ENCODE measurements at regions not wholly inside any gene's neighbourhood (a gene's known extent, or its start where the extent isn't known, plus 50 kb on each side); places are given as distances from the start of the nearest gene placed in this dataset.

DNA sequence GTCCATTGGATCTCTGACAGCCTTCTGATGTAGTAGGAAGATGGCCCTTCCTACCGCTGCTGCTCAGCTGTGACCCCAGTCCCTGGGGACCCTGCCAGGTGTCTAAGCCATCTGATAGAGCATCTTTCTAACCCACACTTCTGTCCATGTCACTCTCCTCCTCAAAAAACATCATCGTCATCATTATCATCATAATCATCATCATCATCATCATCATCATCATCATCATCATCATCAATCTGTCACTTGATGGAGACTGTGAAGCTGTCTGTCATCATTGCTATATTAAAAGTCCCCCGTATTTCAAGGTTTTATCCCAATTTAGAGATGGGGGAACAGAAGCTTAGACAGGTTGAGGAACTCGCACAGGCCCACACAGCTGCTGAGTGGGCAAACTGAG lies 75.1 kb upstream of the SLC6A11 start:
- TF ChIP-seq CTCF (IDR thresholded peaks at IDR 0.05), result no peak
- no peak for TF ChIP-seq POLR2A (IDR thresholded peaks at IDR 0.05)
